Activated CD4-positive, alpha-beta T cell treated with anti-CD3 and anti-CD28 coated beads, Interleukin-2, amount 10 ng/mL, durations not matched to agents 24 days and 14 days (primary cell): ENCODE measurements at regions not wholly inside any gene's neighbourhood (a gene's known extent, or its start where the extent isn't known, plus 50 kb on each side); places are given as distances from the start of the nearest gene placed in this dataset.
"Not testable (repeated sequence)": the region's sequence is repeated elsewhere in the genome, so short reads cannot be mapped to it uniquely, and the experiment has no call there.

Experiments used
- DNase-seq: peaks from one replicate; pipeline ENCODE4 v3.0.0; 2022
- H3K27ac Mint-ChIP-seq: one replicate; pipeline ENCODE4 v1.8.0; 2022; ENCODE audit warnings: mild to moderate bottlenecking, mixed read lengths
- H3K27me3 Mint-ChIP-seq: one replicate; pipeline ENCODE4 v1.8.0; 2022; ENCODE audit warnings: mixed read lengths
- H3K36me3 Mint-ChIP-seq: one replicate; pipeline ENCODE4 v1.8.0; 2022; ENCODE audit warnings: low read depth, mild to moderate bottlenecking, mixed read lengths
- H3K4me1 Mint-ChIP-seq: one replicate; pipeline ENCODE4 v1.8.0; 2021; ENCODE audit warnings: mixed read lengths
- H3K4me3 Mint-ChIP-seq: one replicate; pipeline ENCODE4 v1.8.0; 2022; ENCODE audit warnings: mild to moderate bottlenecking, moderate library complexity, mixed read lengths
- H3K9me3 Mint-ChIP-seq: one replicate; pipeline ENCODE4 v1.8.0; 2021; ENCODE audit warnings: mixed read lengths
- intact Hi-C: fragments of 100-400 bp; cut with micrococcal nuclease; formaldehyde crosslinking; loops from one replicate; pipeline ENCODE4 v1.15.1; 2023

DNA sequence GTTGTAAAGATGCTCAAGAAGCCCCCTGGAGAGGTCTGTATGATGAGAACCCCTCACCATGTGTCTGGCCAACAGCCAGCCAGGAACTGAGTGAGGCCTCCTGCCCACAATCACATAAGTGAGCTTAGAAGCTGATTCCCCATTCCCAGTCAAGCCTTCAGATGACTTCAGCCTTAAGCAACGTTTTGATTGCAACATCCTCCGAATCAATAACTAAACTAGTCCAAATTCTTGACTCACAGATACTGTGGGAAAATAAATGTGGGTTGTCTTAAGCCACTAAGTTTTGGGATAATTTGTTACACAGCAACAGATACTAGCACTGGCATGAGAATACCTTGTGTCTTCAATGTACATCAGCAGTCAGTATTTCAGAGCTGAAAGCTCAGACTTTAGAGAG, 54.5 kb upstream of the HS3ST4 start:
- intact Hi-C loops: no loop called here
- no peaks in the 10 kb centered on the region for H3K4me1 Mint-ChIP-seq
- DNase-seq: no peak
- H3K27me3 Mint-ChIP-seq: no peaks in the 10 kb centered on the region
- H3K27ac Mint-ChIP-seq: no peak overlapping the region
- no peaks in the 10 kb centered on the region for H3K9me3 Mint-ChIP-seq
- H3K4me3 Mint-ChIP-seq: no peak overlapping the region
- H3K36me3 Mint-ChIP-seq: no peaks in the 10 kb centered on the region

GRCh38 chr16:25636662-25637061, 55.1 kb upstream of the HS3ST4 start:
- Mint-ChIP-seq H3K27me3 (no peaks in the 10 kb centered on the region), H3K4me1 (no peaks in the 10 kb centered on the region), H3K4me3 (no peak overlapping the region), H3K36me3 (no peaks in the 10 kb centered on the region), H3K9me3 (no peaks in the 10 kb centered on the region), H3K27ac (no peak overlapping the region)
- intact Hi-C loops: no loop called here
- no peak for DNase-seq

GRCh38 chr16:25635454-25635853, 56.3 kb upstream of the HS3ST4 start:
- Mint-ChIP-seq H3K9me3 (no peaks in the 10 kb centered on the region), H3K27me3 (no peaks in the 10 kb centered on the region), H3K27ac (no peak overlapping the region), H3K4me3 (no peak overlapping the region), H3K36me3 (no peaks in the 10 kb centered on the region), H3K4me1 (no peaks in the 10 kb centered on the region)
- intact Hi-C loops: no loop called here
- no peak for DNase-seq

GRCh38 chr16:25633549-25633948, 58.2 kb upstream of the HS3ST4 start:
- intact Hi-C loops: no loop called here
- no peak overlapping the region for H3K27ac Mint-ChIP-seq
- H3K4me1 Mint-ChIP-seq: no peaks in the 10 kb centered on the region
- H3K36me3 Mint-ChIP-seq: no peaks in the 10 kb centered on the region
- H3K27me3 Mint-ChIP-seq: no peaks in the 10 kb centered on the region
- H3K9me3 Mint-ChIP-seq: no peaks in the 10 kb centered on the region
- H3K4me3 Mint-ChIP-seq: no peak overlapping the region
- DNase-seq: no peak

- intact Hi-C loops: no loop called here
- H3K27ac Mint-ChIP-seq: no peak overlapping the region
- no peaks in the 10 kb centered on the region for H3K36me3 Mint-ChIP-seq
- H3K27me3 Mint-ChIP-seq: no peaks in the 10 kb centered on the region
- H3K4me1 Mint-ChIP-seq: no peaks in the 10 kb centered on the region
- no peaks in the 10 kb centered on the region for H3K9me3 Mint-ChIP-seq
- no peak for DNase-seq
- H3K4me3 Mint-ChIP-seq: no peak overlapping the region
Measured at GRCh38 chr16:25628766-25629165, 63.0 kb upstream of the HS3ST4 start.

GRCh38 chr16:25627641-25628040, 64.1 kb upstream of the HS3ST4 start:
- intact Hi-C loops: no loop called here

DNA sequence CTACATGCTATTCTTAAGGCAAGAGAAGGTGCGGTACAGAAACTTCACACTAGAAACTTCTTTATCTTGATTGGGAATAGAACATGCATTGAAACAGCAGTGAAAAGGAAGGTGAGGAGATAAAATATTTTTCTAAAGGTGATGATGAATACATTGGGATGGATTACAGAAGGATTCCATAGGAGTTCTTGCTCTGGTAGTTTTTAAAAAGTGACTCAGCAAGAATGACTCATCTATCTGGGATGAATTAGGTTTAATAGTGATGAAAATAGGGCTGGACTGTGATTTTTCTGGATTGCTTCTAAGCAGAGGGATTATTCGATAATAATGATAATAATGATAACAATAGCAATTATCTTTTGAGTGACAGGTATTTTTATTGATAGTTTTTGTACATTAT, 65.6 kb upstream of the HS3ST4 start:
- no peaks in the 10 kb centered on the region for H3K36me3 Mint-ChIP-seq
- H3K9me3 Mint-ChIP-seq: no peaks in the 10 kb centered on the region
- intact Hi-C loops: no loop called here
- no peaks in the 10 kb centered on the region for H3K27me3 Mint-ChIP-seq
- no peaks in the 10 kb centered on the region for H3K4me1 Mint-ChIP-seq
- H3K4me3 Mint-ChIP-seq: no peak overlapping the region
- no peak for DNase-seq
- no peak overlapping the region for H3K27ac Mint-ChIP-seq

More at GRCh38 chr16:25627641-25628040, 64.1 kb upstream of the HS3ST4 start:
- Mint-ChIP-seq H3K4me1 (no peaks in the 10 kb centered on the region), H3K4me3 (no peak overlapping the region), H3K27ac (no peak overlapping the region), H3K36me3 (no peaks in the 10 kb centered on the region), H3K27me3 (no peaks in the 10 kb centered on the region), H3K9me3 (no peaks in the 10 kb centered on the region)
- no peak for DNase-seq

- H3K9me3 Mint-ChIP-seq: no peaks in the 10 kb centered on the region
- H3K36me3 Mint-ChIP-seq: no peaks in the 10 kb centered on the region
- no peaks in the 10 kb centered on the region for H3K27me3 Mint-ChIP-seq
- H3K27ac Mint-ChIP-seq: no peak overlapping the region
- H3K4me3 Mint-ChIP-seq: no peak overlapping the region
- intact Hi-C loops: no loop called here
- H3K4me1 Mint-ChIP-seq: no peaks in the 10 kb centered on the region
- no peak for DNase-seq
Measured at GRCh38 chr16:25625620-25626019, 66.1 kb upstream of the HS3ST4 start.

DNA sequence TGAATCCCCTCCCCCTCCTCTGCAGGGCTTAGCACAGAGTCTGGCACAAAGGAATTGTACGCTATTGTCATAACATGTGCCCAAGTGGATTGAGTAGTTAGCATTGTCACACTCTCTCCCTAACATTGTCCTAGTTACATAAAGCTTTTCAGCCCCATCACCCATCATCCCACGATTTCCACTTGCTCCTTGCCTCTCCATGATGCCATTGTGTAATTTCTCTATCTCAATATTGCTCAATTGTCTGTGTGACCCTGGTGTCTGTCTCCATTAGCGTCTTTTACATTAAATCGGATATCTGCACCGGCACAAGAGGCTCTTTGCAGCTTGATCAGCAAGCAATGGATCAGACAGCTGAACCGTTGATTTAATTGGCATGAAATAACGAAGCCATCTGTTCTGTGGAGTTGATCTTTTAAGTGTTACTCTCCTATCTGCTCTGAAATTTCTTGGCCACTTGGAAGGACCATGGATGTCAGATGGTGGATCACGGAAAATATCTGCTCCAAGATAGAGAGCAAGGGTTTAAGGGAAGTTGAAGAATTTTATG, 77.0 kb upstream of the HS3ST4 start:
- H3K4me1 Mint-ChIP-seq: no peaks in the 10 kb centered on the region
- H3K36me3 Mint-ChIP-seq: no peaks in the 10 kb centered on the region
- H3K27me3 Mint-ChIP-seq: no peaks in the 10 kb centered on the region
- H3K27ac Mint-ChIP-seq: no peak overlapping the region
- no peaks in the 10 kb centered on the region for H3K9me3 Mint-ChIP-seq
- DNase-seq: no peak
- no peak overlapping the region for H3K4me3 Mint-ChIP-seq
- intact Hi-C loops: no loop called here

- no peaks in the 10 kb centered on the region for H3K4me1 Mint-ChIP-seq
- no peak for DNase-seq
- no peaks in the 10 kb centered on the region for H3K27me3 Mint-ChIP-seq
- no peak overlapping the region for H3K4me3 Mint-ChIP-seq
- H3K36me3 Mint-ChIP-seq: no peaks in the 10 kb centered on the region
- no peak overlapping the region for H3K27ac Mint-ChIP-seq
- H3K9me3 Mint-ChIP-seq: no peaks in the 10 kb centered on the region
- intact Hi-C loops: no loop called here
Measured at GRCh38 chr16:25613931-25614330, 77.8 kb upstream of the HS3ST4 start.

DNA sequence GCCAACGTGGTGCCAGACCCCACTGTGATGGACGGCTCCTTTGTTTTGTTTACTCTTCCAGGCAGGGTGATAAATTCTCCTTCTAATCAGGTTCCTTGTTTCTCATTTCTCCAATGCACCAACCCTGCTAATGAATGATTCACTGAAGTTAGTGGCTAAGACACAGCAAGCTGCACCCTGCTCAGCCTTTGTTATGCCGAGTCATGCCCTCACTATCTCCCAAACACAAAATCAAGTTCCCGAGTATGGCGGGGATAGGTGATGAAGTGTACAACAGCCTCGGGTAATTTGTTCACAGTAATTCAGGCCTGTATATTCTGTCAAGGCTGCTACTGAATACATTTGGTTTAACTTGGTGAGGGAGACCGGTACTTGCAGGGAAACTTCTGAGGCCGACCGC, 83.8 kb upstream of the HS3ST4 start:
- H3K36me3 Mint-ChIP-seq: no peaks in the 10 kb centered on the region
- H3K9me3 Mint-ChIP-seq: no peaks in the 10 kb centered on the region
- DNase-seq: no peak

GRCh38 chr16:25606069-25606468, 85.7 kb upstream of the HS3ST4 start:
- H3K36me3 Mint-ChIP-seq: no peaks in the 10 kb centered on the region
- DNase-seq: no peak
- H3K9me3 Mint-ChIP-seq: no peaks in the 10 kb centered on the region
- H3K27me3 Mint-ChIP-seq: no peaks in the 10 kb centered on the region
- intact Hi-C loops: no loop called here
- no peaks in the 10 kb centered on the region for H3K4me1 Mint-ChIP-seq
- H3K4me3 Mint-ChIP-seq: no peak overlapping the region
- no peak overlapping the region for H3K27ac Mint-ChIP-seq

More for the DNA sequence above, 83.8 kb upstream of the HS3ST4 start:
- intact Hi-C loops: no loop called here
- Mint-ChIP-seq H3K27me3 (no peaks in the 10 kb centered on the region), H3K4me1 (no peaks in the 10 kb centered on the region), H3K4me3 (no peak overlapping the region), H3K27ac (no peak overlapping the region)

GRCh38 chr16:25605381-25605780, 86.4 kb upstream of the HS3ST4 start:
- H3K27ac Mint-ChIP-seq: no peak overlapping the region
- DNase-seq: no peak
- no peaks in the 10 kb centered on the region for H3K27me3 Mint-ChIP-seq
- no peaks in the 10 kb centered on the region for H3K36me3 Mint-ChIP-seq
- no peaks in the 10 kb centered on the region for H3K9me3 Mint-ChIP-seq
- no peak overlapping the region for H3K4me3 Mint-ChIP-seq
- H3K4me1 Mint-ChIP-seq: no peaks in the 10 kb centered on the region
- intact Hi-C loops: no loop called here

- H3K4me1 Mint-ChIP-seq, H3K27me3 Mint-ChIP-seq, DNase-seq, H3K4me3 Mint-ChIP-seq, intact Hi-C loops, H3K9me3 Mint-ChIP-seq, H3K27ac Mint-ChIP-seq, H3K36me3 Mint-ChIP-seq: not testable (repeated sequence)
Measured at GRCh38 chr16:25601306-25601705, 90.5 kb upstream of the HS3ST4 start.

GRCh38 chr16:25596194-25596593, 95.6 kb upstream of the HS3ST4 start:
- intact Hi-C loops: no loop called here
- Mint-ChIP-seq H3K27ac (no peak overlapping the region), H3K4me3 (no peak overlapping the region), H3K9me3 (no peaks in the 10 kb centered on the region), H3K36me3 (no peaks in the 10 kb centered on the region), H3K27me3 (no peaks in the 10 kb centered on the region), H3K4me1 (no peaks in the 10 kb centered on the region)
- DNase-seq: no peak
